ENCODE measurements at regions not wholly inside any gene's neighbourhood (a gene's known extent, or its start where the extent isn't known, plus 50 kb on each side); places are given as distances from the start of the nearest gene placed in this dataset.
"Not testable (repeated sequence)": the region's sequence is repeated elsewhere in the genome, so short reads cannot be mapped to it uniquely, and the experiment has no call there.

- intact Hi-C loops (cut with DNase I, micrococcal nuclease) = no loop called here
- no peak for ATAC-seq
These were observed 373.6 kb downstream of the NYAP2 start for GRCh38 chr2:225773148-225773547.

GRCh38 chr2:225771701-225772100, 372.2 kb downstream of the NYAP2 start:
- no peak for DNase-seq
- intact Hi-C loops (cut with DNase I, micrococcal nuclease) = no loop called here
- no peak for ATAC-seq

More at GRCh38 chr2:225773148-225773547, 373.6 kb downstream of the NYAP2 start:
- no peak for DNase-seq

- intact Hi-C loops (cut with DNase I, micrococcal nuclease) = no loop called here
- DNase-seq = no peak
- ATAC-seq = no peak
These were observed 369.2 kb downstream of the NYAP2 start for GRCh38 chr2:225768741-225769140.

GRCh38 chr2:225766431-225766830, 366.9 kb downstream of the NYAP2 start:
- intact Hi-C loops (cut with DNase I, micrococcal nuclease) = no loop called here
- no peak for ATAC-seq
- no peak for DNase-seq

GRCh38 chr2:225765820-225766219, 366.3 kb downstream of the NYAP2 start:
- intact Hi-C loops (cut with DNase I, micrococcal nuclease) = no loop called here
- no peak for DNase-seq
- ATAC-seq = no peak

- intact Hi-C loops (cut with DNase I, micrococcal nuclease) = no loop called here
- DNase-seq = no peak
- ATAC-seq = no peak
These were observed 364.8 kb downstream of the NYAP2 start for GRCh38 chr2:225764346-225764745.

GRCh38 chr2:225763711-225764110, 364.2 kb downstream of the NYAP2 start:
- intact Hi-C loops (cut with DNase I, micrococcal nuclease) = no loop called here
- no peak for ATAC-seq
- DNase-seq = no peak

- intact Hi-C loops (cut with DNase I, micrococcal nuclease) = no loop called here
- no peak for DNase-seq
- ATAC-seq = no peak
These were observed 361.9 kb downstream of the NYAP2 start for GRCh38 chr2:225761396-225761795.

GRCh38 chr2:225757248-225757647, 357.7 kb downstream of the NYAP2 start:
- ATAC-seq = no peak
- intact Hi-C loops (cut with DNase I, micrococcal nuclease) = no loop called here
- no peak for DNase-seq

GRCh38 chr2:225756198-225756597, 356.7 kb downstream of the NYAP2 start:
- intact Hi-C loops (cut with DNase I, micrococcal nuclease) = no loop called here
- no peak for ATAC-seq
- DNase-seq = no peak

- intact Hi-C loops (cut with DNase I, micrococcal nuclease) = no loop called here
- ATAC-seq (no peak), DNase-seq (no peak)
These were observed 349.1 kb downstream of the NYAP2 start for GRCh38 chr2:225748609-225749008.

- ATAC-seq; DNase-seq; intact Hi-C loops (cut with DNase I, micrococcal nuclease): not testable (repeated sequence)
These were observed 344.5 kb downstream of the NYAP2 start for GRCh38 chr2:225743996-225744395.

- ATAC-seq = no peak
- DNase-seq = no peak
- intact Hi-C loops (cut with DNase I, micrococcal nuclease) = no loop called here
These were observed 343.0 kb downstream of the NYAP2 start for GRCh38 chr2:225742487-225742886.

- ATAC-seq = no peak
- intact Hi-C loops (cut with DNase I, micrococcal nuclease) = no loop called here
- DNase-seq = no peak
These were observed 340.6 kb downstream of the NYAP2 start for GRCh38 chr2:225740086-225740485.

GRCh38 chr2:225739328-225739727, 339.8 kb downstream of the NYAP2 start:
- ATAC-seq (no peak), DNase-seq (no peak)
- intact Hi-C loops (cut with DNase I, micrococcal nuclease) = no loop called here

GRCh38 chr2:225738735-225739134, 339.2 kb downstream of the NYAP2 start:
- no peak for ATAC-seq
- intact Hi-C loops (cut with DNase I, micrococcal nuclease) = no loop called here
- no peak for DNase-seq

GRCh38 chr2:225737556-225737955, 338.0 kb downstream of the NYAP2 start:
- intact Hi-C loops (cut with DNase I, micrococcal nuclease) = no loop called here
- DNase-seq (no peak), ATAC-seq (no peak)

GRCh38 chr2:225735844-225736243, 336.3 kb downstream of the NYAP2 start:
- DNase-seq (no peak), ATAC-seq (no peak)
- intact Hi-C loops (cut with DNase I, micrococcal nuclease) = no loop called here

- no peak for DNase-seq
- no peak for ATAC-seq
- intact Hi-C loops (cut with DNase I, micrococcal nuclease) = no loop called here
These were observed 326.2 kb downstream of the NYAP2 start for GRCh38 chr2:225725726-225726125.

Data from left colon (tissue), 2 donors.